ENCODE measurements at regions not wholly inside any gene's neighbourhood (a gene's known extent, or its start where the extent isn't known, plus 50 kb on each side); places are given as distances from the start of the nearest gene placed in this dataset.

DNA sequence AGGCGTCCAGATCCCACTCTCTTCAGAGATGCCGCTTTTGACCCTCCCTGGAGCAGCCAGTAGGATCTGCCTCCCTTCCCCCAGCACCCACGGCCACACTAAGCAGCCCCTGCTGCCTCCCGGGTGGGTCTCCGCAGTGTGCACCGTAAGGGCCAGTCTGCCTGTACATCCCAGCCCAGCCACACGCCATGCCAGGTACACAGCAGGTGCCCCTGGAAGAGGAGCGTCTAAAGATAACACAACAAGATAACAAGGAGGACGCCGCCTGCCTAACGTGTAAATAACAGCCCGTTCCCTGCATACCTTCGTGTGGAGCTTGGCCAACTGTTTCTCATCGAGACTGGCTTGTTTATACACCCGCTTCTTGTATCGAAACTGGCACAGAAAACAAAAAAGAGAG is 139.4 kb downstream of the SHANK2 start:
- TF ChIP-seq, protein P1, sequence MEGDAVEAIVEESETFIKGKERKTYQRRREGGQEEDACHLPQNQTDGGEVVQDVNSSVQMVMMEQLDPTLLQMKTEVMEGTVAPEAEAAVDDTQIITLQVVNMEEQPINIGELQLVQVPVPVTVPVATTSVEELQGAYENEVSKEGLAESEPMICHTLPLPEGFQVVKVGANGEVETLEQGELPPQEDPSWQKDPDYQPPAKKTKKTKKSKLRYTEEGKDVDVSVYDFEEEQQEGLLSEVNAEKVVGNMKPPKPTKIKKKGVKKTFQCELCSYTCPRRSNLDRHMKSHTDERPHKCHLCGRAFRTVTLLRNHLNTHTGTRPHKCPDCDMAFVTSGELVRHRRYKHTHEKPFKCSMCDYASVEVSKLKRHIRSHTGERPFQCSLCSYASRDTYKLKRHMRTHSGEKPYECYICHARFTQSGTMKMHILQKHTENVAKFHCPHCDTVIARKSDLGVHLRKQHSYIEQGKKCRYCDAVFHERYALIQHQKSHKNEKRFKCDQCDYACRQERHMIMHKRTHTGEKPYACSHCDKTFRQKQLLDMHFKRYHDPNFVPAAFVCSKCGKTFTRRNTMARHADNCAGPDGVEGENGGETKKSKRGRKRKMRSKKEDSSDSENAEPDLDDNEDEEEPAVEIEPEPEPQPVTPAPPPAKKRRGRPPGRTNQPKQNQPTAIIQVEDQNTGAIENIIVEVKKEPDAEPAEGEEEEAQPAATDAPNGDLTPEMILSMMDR (IDR thresholded peaks at IDR 0.05; ENCODE audit: insufficient read depth, low read depth, low read length), result no peak
- TF ChIP-seq EZH2 (IDR thresholded peaks at IDR 0.05; ENCODE audit: insufficient read depth, low read length), result no peak
